ENCODE measurements at regions not wholly inside any gene's neighbourhood (a gene's known extent, or its start where the extent isn't known, plus 50 kb on each side); places are given as distances from the start of the nearest gene placed in this dataset.

GRCh38 chr1:5403935-5404334 is 588.3 kb downstream of the NPHP4 start:
- TF ChIP-seq TEAD4 (IDR thresholded peaks at IDR 0.05) (no peak), EGR1 (IDR thresholded peaks at IDR 0.05) (no peak), CEBPB (IDR thresholded peaks at IDR 0.05) (no peak), YY1 (IDR thresholded peaks at IDR 0.05; ENCODE audit: low read depth) (no peak), EP300 (IDR thresholded peaks at IDR 0.05; ENCODE audit: borderline replicate concordance) (no peak), USF1 (IDR thresholded peaks at IDR 0.05) (no peak), TCF12 (IDR thresholded peaks at IDR 0.05; ENCODE audit: low read depth) (no peak), TAF1 (IDR thresholded peaks at IDR 0.05; ENCODE audit: low read depth) (no peak), NFIC (IDR thresholded peaks at IDR 0.05) (no peak), FOXM1 (IDR thresholded peaks at IDR 0.05; ENCODE audit: borderline replicate concordance, low read depth) (no peak), CREB1 (IDR thresholded peaks at IDR 0.05; ENCODE audit: low read depth) (no peak), MAX (IDR thresholded peaks at IDR 0.05) (no peak), RAD21 (IDR thresholded peaks at IDR 0.05; ENCODE audit: low read depth) (no peak), ZBTB7A (IDR thresholded peaks at IDR 0.05; ENCODE audit: low read depth) (no peak)
- TF ChIP-seq, protein P1, sequence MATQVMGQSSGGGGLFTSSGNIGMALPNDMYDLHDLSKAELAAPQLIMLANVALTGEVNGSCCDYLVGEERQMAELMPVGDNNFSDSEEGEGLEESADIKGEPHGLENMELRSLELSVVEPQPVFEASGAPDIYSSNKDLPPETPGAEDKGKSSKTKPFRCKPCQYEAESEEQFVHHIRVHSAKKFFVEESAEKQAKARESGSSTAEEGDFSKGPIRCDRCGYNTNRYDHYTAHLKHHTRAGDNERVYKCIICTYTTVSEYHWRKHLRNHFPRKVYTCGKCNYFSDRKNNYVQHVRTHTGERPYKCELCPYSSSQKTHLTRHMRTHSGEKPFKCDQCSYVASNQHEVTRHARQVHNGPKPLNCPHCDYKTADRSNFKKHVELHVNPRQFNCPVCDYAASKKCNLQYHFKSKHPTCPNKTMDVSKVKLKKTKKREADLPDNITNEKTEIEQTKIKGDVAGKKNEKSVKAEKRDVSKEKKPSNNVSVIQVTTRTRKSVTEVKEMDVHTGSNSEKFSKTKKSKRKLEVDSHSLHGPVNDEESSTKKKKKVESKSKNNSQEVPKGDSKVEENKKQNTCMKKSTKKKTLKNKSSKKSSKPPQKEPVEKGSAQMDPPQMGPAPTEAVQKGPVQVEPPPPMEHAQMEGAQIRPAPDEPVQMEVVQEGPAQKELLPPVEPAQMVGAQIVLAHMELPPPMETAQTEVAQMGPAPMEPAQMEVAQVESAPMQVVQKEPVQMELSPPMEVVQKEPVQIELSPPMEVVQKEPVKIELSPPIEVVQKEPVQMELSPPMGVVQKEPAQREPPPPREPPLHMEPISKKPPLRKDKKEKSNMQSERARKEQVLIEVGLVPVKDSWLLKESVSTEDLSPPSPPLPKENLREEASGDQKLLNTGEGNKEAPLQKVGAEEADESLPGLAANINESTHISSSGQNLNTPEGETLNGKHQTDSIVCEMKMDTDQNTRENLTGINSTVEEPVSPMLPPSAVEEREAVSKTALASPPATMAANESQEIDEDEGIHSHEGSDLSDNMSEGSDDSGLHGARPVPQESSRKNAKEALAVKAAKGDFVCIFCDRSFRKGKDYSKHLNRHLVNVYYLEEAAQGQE (IDR thresholded peaks at IDR 0.05; ENCODE audit: low read depth) = no peak

GRCh38 chr1:5402618-5403017 is 589.6 kb downstream of the NPHP4 start:
- TF ChIP-seq YY1 (IDR thresholded peaks at IDR 0.05; ENCODE audit: low read depth) = no peak
- TF ChIP-seq EGR1 (IDR thresholded peaks at IDR 0.05) = no peak
- no peak for TF ChIP-seq TAF1 (IDR thresholded peaks at IDR 0.05; ENCODE audit: low read depth)
- 0 out of 2 replicates have a peak, but pooled peaks have one; percentile 19 for TF ChIP-seq NFIC (IDR thresholded peaks at IDR 0.05)
- no peak for TF ChIP-seq CREB1 (IDR thresholded peaks at IDR 0.05; ENCODE audit: low read depth)
- TF ChIP-seq, protein P1 (IDR thresholded peaks at IDR 0.05; ENCODE audit: low read depth) = peak; percentile 59; the same call in 1 of the 2 replicates
- no peak for TF ChIP-seq RAD21 (IDR thresholded peaks at IDR 0.05; ENCODE audit: low read depth)
- no peak for TF ChIP-seq USF1 (IDR thresholded peaks at IDR 0.05)
- TF ChIP-seq MAX (IDR thresholded peaks at IDR 0.05) = no peak
- no peak for TF ChIP-seq FOXM1 (IDR thresholded peaks at IDR 0.05; ENCODE audit: borderline replicate concordance, low read depth)

- TF ChIP-seq YY1 (IDR thresholded peaks at IDR 0.05; ENCODE audit: low read depth) (no peak), MAX (IDR thresholded peaks at IDR 0.05) (no peak), ZBTB7A (IDR thresholded peaks at IDR 0.05; ENCODE audit: low read depth) (no peak), CEBPB (IDR thresholded peaks at IDR 0.05) (no peak), EGR1 (IDR thresholded peaks at IDR 0.05) (no peak), RAD21 (IDR thresholded peaks at IDR 0.05; ENCODE audit: low read depth) (no peak), FOXM1 (IDR thresholded peaks at IDR 0.05; ENCODE audit: borderline replicate concordance, low read depth) (no peak), TCF12 (IDR thresholded peaks at IDR 0.05; ENCODE audit: low read depth) (no peak)
These were observed 592.5 kb downstream of the NPHP4 start for GRCh38 chr1:5399771-5400170.

DNA sequence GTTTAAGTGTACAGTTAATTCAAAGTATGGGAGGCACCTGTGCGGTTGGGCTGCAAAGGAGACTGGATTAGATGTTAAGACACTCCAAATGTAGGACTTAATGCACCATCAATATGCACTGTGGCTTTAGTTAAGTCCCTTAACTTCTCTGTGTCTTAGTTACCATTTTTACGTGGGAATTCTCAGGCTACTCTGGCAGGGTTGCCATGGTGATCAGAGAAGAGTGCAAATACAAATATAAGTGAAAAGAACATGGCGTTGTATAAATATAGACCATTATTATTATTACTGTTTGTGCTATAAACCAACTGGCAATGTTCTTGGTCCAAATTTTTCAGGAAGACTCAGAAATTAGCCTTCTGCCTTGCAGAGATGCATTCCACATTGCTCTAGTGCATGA is 595.6 kb downstream of the NPHP4 start:
- TF ChIP-seq FOXM1 (IDR thresholded peaks at IDR 0.05; ENCODE audit: borderline replicate concordance, low read depth) = no peak
- TF ChIP-seq, protein P1 (IDR thresholded peaks at IDR 0.05; ENCODE audit: low read depth) = no peak
- TF ChIP-seq EP300 (IDR thresholded peaks at IDR 0.05; ENCODE audit: borderline replicate concordance) = no peak
- TF ChIP-seq TCF12 (IDR thresholded peaks at IDR 0.05; ENCODE audit: low read depth) = no peak
- no peak for TF ChIP-seq CREB1 (IDR thresholded peaks at IDR 0.05; ENCODE audit: low read depth)
- TF ChIP-seq MAX (IDR thresholded peaks at IDR 0.05) = no peak

Data from Ishikawa (cell line).